HG02943 (cell line): ENCODE measurements at regions not wholly inside any gene's neighbourhood (a gene's known extent, or its start where the extent isn't known, plus 50 kb on each side); places are given as distances from the start of the nearest gene placed in this dataset.

Source experiments
- ATAC-seq: cut with Tn5 transposase; IDR thresholded peaks from one replicate; pipeline ENCODE4 v1.9.1; 2021; ENCODE audit warnings: mild to moderate bottlenecking, low read depth, moderate library complexity; ENCODE audit not compliant: unreplicated experiment

DNA sequence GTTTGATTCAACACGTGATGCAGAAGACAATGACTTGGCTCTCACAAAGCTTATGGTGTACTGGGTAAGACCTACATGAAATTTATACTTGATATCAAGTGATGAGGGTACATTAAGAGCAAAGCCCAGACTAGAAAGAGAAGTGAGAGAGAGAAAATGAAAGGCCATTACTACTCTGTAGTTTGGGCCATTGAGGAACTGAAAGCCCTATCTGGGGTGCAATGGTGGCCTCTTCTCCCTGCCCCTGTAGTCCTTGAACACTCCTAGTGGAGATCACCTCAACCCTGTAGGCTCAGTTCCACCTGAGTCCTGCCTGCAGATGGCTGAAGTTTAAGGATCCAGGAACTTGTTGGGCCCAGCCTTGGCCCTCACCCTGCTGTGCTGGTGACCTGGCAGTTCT lies 569.8 kb upstream of the MEX3C start:
- peak; percentile 72 for ATAC-seq

GRCh38 chr18:51778115-51778514 lies 561.9 kb upstream of the DCC start:
- ATAC-seq = no peak

DNA sequence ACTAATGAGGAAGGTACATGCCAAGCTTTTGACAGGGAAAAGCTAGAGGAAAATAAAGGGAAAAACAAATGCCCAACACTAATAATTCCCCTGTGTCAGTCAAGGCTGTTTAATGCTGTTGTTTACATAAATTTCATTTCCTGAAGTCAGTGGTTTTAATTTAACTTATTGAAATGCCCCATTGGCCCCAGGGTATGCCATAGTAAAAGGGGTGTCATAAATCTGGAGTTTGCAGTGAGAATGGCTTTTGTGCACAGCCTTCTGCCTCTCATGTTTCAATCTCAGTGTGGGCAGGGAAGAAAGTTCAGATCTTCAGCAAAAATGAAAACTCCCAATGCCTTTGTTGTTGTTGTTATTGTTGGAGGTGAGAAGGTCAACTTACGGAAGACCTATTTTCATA lies 550.1 kb upstream of the DCC start:
- no peak for ATAC-seq

DNA sequence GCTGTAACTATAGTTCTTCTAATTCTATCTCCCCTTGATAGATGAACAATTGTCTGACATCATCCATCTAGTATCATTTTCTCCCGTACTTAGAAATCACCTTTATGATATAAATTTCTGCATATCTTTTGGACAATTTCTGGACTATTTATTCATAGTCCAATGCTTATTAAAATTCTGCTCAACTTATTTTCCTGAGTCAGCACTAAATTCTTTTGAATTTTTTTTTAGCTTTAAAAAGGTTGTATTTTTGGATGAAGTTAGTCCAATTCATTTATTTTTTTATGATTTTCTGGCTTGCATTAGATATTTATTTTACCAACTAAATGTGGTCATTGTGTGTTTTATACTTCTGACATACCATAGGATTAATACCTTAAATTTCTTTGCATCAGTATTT lies 538.5 kb upstream of the DCC start:
- no peak for ATAC-seq

- no peak for ATAC-seq
Observed at GRCh38 chr18:51802569-51803428, 537.2 kb upstream of the DCC start.

GRCh38 chr18:51807336-51807735 lies 532.7 kb upstream of the DCC start:
- ATAC-seq = no peak

DNA sequence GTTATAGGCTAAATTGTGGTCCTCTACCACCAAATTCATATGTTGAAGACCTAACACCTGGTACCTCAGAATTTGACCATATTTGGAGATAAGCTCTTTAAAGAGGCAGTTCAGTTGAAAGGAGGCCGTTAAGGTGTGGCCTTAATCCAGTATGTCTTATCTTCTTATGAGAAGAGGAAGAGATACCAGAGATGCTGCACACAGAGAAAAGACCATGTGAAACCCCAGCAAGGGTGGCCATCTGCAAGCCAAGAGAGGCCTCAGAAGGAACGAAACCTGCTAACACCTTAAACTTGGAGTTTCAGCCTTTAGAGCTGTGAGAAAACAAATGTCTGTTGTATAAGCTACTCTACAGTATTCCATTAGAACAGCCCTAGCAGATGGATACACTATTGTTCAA lies 528.1 kb upstream of the DCC start:
- no peak for ATAC-seq

DNA sequence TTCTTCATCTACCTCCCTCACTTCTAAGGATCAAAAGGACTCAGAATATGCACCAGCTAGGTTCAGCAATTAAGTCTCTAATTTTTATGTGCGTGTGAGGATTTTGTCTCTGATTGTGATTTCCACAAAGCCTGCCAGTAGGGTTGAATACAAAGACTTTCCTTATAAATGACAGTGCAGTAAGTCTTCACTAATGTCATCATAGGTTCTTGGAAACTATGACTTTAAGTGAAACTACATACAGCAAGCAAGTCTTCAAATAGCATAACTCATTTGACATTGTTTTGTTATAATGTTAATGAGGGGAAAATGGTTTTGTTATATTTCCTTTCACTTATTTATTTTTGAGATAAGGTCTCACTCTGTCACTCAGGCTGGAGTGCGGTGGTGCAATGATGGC lies 526.3 kb upstream of the DCC start:
- no peak for ATAC-seq

DNA sequence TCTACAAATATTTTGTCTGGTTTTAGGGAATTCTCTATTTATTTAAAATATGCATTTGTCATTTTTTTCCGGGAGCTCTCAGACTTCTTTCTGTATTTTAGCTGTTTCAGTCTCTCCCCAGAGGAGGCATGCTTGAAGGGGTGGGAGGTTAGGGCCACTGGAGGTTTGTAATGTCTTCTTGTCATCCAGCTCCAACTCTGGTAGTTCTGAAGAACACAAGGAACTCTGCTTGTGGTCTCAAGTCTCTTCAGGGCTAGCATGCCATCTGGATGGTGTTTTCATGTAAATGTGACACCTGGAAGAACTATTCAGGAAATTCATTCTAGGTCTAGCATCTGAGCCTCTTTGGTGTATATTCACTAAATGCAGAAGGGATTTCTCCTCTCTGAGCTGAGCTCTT lies 518.4 kb upstream of the DCC start:
- no peak for ATAC-seq

DNA sequence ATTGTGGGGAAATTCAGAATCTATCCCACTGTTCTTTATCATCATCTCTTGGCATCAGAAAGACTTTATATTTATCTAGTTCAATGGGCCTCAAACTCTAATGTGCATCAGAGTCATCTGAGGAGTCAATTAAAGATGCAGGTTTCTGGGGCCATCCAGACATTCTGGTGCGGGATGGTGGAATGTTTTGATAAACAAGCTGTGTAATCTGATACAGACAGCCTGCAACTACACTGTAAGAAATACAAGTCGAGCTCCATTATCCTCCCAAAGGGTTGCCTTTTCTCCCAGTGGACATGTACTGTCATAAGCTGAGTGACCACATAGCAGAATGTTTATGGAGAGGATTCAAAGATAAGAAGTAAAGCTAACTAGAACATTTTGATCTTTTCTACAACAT lies 515.3 kb upstream of the DCC start:
- ATAC-seq = no peak

DNA sequence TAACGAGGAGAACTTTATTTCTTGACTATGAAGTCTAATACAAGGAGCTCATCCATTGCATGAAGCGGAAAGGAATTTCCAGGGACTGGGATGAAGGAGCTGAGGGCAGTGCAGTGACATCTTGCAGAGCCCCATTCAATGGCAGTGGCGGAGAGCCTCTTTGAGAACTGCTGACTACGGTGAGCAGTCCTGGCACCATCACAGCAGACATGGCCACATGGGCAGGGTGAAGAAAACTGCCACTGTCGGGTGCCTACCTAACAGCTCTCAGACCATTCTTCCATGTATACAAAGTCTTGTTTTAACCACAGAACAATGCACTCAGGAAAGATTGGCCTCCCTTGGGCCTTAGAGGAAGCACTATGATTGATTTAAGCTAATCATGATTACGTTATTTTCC lies 506.1 kb upstream of the DCC start:
- ATAC-seq = no peak

- no peak for ATAC-seq
Observed at GRCh38 chr18:51848702-51849101, 491.3 kb upstream of the DCC start.

GRCh38 chr18:51852681-51853080 lies 487.3 kb upstream of the DCC start:
- no peak for ATAC-seq

DNA sequence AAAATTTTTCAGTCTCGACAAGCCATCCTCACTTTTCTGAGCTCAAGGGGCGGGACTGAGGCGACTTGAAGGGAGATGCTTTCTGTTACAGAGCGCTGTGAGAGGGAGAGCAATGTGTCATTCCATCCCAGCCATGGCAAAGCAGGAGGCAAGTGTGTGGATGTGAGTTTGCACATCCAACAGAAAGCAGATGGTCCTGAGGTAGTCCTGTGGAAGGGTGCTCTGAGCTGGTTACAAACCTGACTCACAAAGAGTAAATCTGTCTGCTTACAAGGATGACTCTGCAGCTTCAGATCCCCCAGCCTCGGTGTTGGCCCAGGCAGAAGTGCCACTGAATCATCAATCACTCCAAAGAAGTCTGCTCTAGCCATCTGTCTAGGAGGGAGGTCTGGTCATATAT lies 482.0 kb upstream of the DCC start:
- ATAC-seq = no peak

- ATAC-seq = no peak
Observed at GRCh38 chr18:51861046-51861445, 479.0 kb upstream of the DCC start.

DNA sequence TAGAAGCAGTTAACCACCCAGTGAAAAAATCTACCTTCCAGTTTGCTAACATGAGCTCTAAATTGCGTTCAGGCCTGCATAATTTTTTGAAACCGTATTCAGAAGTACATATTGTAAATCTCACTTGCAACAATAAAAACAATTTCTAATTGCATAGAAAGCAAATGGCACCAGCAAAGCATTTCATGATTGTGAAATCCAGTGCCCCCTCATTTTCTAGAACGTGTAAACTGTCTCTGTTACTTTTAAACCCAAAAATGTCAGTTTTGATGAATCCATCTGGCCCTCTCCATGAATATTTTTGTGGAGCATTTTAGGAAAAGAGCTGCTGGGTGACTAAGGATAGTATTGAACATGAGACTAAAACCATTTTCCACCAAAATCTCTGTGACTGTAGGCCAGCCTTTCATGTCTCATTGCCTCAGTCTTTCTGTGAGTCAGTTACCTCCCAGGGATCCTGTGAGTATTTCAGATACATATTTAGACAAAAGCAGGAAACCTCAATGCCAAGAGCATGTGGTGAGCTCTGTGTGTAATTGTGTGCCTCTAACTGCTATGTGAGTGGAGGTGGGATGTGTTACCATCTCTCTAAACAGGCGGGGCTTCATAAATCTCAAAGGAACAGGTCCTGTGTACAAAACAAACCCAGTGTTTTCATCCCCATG lies 477.8 kb upstream of the DCC start:
- ATAC-seq = no peak

DNA sequence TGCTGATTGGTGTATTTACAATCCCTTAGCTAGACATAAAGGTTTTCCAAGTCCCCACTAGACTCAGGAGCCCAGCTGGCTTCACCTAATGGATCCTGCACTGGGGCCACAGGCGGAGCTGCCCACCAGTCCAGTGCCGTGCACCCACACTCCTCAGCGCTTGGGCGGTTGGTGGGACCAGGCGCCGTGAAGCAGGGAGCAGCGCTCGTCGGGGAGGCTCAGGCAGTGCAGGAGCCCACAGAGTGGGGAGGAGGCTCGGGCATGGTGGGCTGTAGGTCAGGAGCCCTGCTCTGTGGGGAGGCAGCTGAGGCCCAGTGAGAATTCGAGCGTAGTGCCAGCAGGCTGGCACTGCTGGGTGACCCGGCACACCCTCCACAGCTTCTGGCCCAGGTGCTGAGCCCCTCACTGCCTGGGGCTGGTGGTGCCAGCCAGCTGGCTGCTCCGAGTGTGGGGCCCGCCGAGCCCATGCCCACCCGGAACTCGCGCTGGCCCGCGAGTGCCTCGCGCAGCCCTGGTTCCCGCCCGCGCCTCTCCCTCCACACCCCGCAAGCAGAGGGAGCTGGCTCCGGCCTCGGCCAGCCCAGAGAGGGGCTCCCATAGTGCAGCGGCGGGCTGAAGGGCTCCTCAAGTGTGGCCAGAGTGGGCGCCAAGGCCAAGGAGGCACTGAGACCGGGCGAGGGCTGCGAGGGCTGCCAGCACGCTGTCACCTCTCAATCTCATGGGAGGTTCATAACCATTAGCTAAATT lies 475.6 kb upstream of the DCC start:
- ATAC-seq = no peak

DNA sequence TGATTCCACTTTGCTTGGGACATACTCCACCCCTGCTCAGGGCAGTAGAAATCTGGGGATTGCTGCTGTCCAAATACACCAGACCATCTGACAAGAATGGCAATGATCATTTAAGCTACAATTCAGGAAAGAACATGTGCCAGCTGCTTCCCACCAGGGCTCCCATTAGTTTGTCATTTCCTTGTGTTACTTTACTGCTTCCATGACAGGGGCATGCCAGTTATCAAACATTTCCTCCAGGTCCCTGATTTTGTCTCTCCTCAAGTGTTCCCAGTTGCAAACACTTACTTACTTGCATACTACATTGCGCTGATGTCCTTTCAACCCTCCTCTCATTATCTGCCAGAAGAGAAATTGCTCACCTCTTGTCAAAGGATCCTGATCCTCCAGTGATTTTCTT lies 474.5 kb upstream of the DCC start:
- no peak for ATAC-seq

DNA sequence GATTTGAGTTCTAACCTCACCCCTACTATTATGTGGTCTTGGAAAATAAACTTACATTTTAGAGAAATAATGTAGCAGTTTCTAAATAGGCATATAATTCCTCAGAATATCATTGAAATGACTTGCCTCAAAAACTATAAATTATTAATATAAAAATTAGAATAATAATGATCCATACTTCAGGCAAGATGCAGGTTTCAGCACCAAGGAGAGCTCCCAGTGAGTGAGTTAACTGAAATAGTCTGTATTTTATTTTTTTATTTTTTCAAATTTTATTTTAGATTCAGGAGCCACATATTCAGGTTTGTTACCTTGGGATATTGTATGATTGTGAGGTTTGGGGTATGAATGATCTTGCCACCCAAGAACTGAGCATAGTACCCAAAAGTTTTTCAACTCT lies 472.2 kb upstream of the DCC start:
- no peak for ATAC-seq

GRCh38 chr18:51878724-51879123 lies 461.3 kb upstream of the DCC start:
- no peak for ATAC-seq

DNA sequence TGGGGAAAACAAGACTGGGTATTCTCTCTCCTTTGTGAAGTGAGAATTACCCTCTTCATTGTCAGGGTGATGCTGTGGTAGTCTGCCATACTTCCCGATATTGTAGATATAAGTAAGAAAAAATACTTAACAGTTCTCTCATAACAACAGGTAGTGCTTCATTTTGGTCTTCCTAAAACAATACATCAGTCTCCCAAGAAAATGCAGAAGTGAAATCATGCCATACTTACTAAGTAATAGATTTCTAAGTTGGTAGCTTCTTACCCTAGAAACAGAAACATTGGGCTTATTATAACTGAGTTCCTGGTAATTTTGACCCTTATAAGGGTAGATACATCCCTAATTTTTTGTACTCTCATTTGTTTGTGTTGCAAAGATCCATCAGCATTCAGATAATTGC lies 460.7 kb upstream of the DCC start:
- no peak for ATAC-seq

DNA sequence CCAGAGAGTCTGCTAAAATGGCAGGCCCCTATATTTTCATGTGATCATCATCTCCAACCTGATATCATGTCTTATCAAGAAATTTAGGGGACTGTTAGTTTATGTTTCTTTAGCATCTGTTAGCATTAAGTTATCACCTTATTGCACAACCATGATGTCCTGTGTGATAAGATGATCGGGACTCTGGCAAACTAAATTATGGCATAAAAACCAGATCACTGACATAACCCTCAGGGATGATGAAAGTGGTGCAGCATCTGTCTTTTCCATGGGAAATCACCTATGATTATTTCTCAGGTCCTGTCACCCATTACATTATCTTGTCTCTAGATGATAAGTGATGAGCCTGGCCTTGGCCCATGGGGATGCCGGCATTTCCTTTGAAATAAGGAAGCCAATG lies 458.6 kb upstream of the DCC start:
- ATAC-seq = no peak
